Cardiac septum (tissue), 1 donor: ENCODE measurements at regions not wholly inside any gene's neighbourhood (a gene's known extent, or its start where the extent isn't known, plus 50 kb on each side); places are given as distances from the start of the nearest gene placed in this dataset.

Source experiments
- DNase-seq: peaks from one replicate; pipeline ENCODE4 v3.0.0-alpha.2; 2020; ENCODE audit warnings: low spot score
- intact Hi-C: fragments of 100-400 bp; cut with DNase I; formaldehyde crosslinking; loops from one replicate; pipeline ENCODE4 v1.14.0; 2022
- donor health status: DM: no; HTN: no; CAD: no.

- DNase-seq = no peak
- intact Hi-C loops = no loop called here
Measured at GRCh38 chr17:77845541-77846225, 112.8 kb upstream of the TNRC6C start.

- DNase-seq = no peak
- intact Hi-C loops = no loop called here
Measured at GRCh38 chr17:77846531-77847085, 111.9 kb upstream of the TNRC6C start.

- intact Hi-C loops = no loop called here
- no peak for DNase-seq
Measured at GRCh38 chr17:77847221-77848085, 111.0 kb upstream of the TNRC6C start.

GRCh38 chr17:77848257-77848656 is 110.2 kb upstream of the TNRC6C start:
- intact Hi-C loops = no loop called here
- no peak for DNase-seq

GRCh38 chr17:77849239-77849638 is 109.3 kb upstream of the TNRC6C start:
- intact Hi-C loops = no loop called here
- DNase-seq = no peak

- DNase-seq = no peak
- intact Hi-C loops = loop anchor here (10.0 kb wide), 1 partner anchor 977 kb away; no protein-coding TSS in a partner anchor
Measured at GRCh38 chr17:77851921-77852320, 106.6 kb upstream of the TNRC6C start.

- DNase-seq = no peak
- intact Hi-C loops = loop anchor here (10.0 kb wide), 1 partner anchor 978 kb away; no protein-coding TSS in a partner anchor
Measured at GRCh38 chr17:77852731-77853130, 105.8 kb upstream of the TNRC6C start.

GRCh38 chr17:77853191-77853977 is 105.1 kb upstream of the TNRC6C start:
- intact Hi-C loops = loop anchor here (10.0 kb wide), 1 partner anchor 979 kb away; no protein-coding TSS in a partner anchor
- no peak for DNase-seq

GRCh38 chr17:77854083-77854758 is 104.3 kb upstream of the TNRC6C start:
- intact Hi-C loops = loop anchor here (10.0 kb wide), 1 partner anchor 979 kb away; no protein-coding TSS in a partner anchor
- DNase-seq = no peak

GRCh38 chr17:77854759-77855745 is 103.5 kb upstream of the TNRC6C start:
- DNase-seq = no peak
- intact Hi-C loops = loop anchor here (10.0 kb wide), 1 partner anchor 980 kb away; no protein-coding TSS in a partner anchor

GRCh38 chr17:77856551-77857305 is 101.8 kb upstream of the TNRC6C start:
- DNase-seq = no peak
- intact Hi-C loops = loop anchor here (10.0 kb wide), 1 partner anchor 982 kb away; no protein-coding TSS in a partner anchor

GRCh38 chr17:77857306-77857555 is 101.3 kb upstream of the TNRC6C start:
- no peak for DNase-seq
- intact Hi-C loops = loop anchor here (10.0 kb wide), 1 partner anchor 982 kb away; no protein-coding TSS in a partner anchor

GRCh38 chr17:77857613-77858012 is 100.9 kb upstream of the TNRC6C start:
- intact Hi-C loops = loop anchor here (10.0 kb wide), 1 partner anchor 983 kb away; no protein-coding TSS in a partner anchor
- DNase-seq = no peak

GRCh38 chr17:77858291-77859034 is 100.0 kb upstream of the TNRC6C start:
- intact Hi-C loops = loop anchor here (10.0 kb wide), 1 partner anchor 984 kb away; no protein-coding TSS in a partner anchor
- no peak for DNase-seq

- no peak for DNase-seq
- intact Hi-C loops = loop anchor here (10.0 kb wide), 1 partner anchor 984 kb away; no protein-coding TSS in a partner anchor
Measured at GRCh38 chr17:77859035-77859810, 99.3 kb upstream of the TNRC6C start.
